Lower leg skin (tissue), 3 donors: ENCODE measurements at regions not wholly inside any gene's neighbourhood (a gene's known extent, or its start where the extent isn't known, plus 50 kb on each side); places are given as distances from the start of the nearest gene placed in this dataset.

ENCODE experiments used
- CTCF ChIP-seq, 3 donors: fragments of 450-650 bp; IDR thresholded peaks; one replicate each; pipeline ENCODE4 v1.5.1; 2016; ENCODE audit warnings: antibody characterized with exemption in 3 of 3, mild to moderate bottlenecking in 3 of 3, moderate library complexity in 2 of 3
- POLR2A ChIP-seq, 2 donors: fragments of 450-650 bp; IDR thresholded peaks; one replicate each; pipeline ENCODE4 v1.6.1; 2016 to 2017; ENCODE audit warnings: antibody characterized with exemption in 2 of 2, mild to moderate bottlenecking in 1 of 2, moderate library complexity in 1 of 2

GRCh38 chr6:47116606-47117005, 74.5 kb upstream of the ADGRF1 start:
- TF ChIP-seq CTCF (IDR thresholded peaks at IDR 0.05) (no peak), POLR2A (IDR thresholded peaks at IDR 0.05) (no peak)
